GM13977 (cell line): ENCODE measurements at regions not wholly inside any gene's neighbourhood (a gene's known extent, or its start where the extent isn't known, plus 50 kb on each side); places are given as distances from the start of the nearest gene placed in this dataset.

ENCODE experiments used
- DNase-seq: peaks from one replicate; pipeline ENCODE4 v3.0.0; 2012; ENCODE audit warnings: low spot score
- CTCF ChIP-seq: IDR thresholded peaks from 2 replicates; pipeline ENCODE4 v1.5.1; 2012; ENCODE audit warnings: mild to moderate bottlenecking, control low read depth; ENCODE audit not compliant: insufficient read depth; ENCODE audit errors: extremely low read depth, missing control alignments
- in situ Hi-C: fragments of 300-500 bp; cut with MboI; formaldehyde crosslinking; loops from one replicate; pipeline ENCODE4 v1.12.0; 2022; ENCODE audit warnings: low sequenced_read_pairs, low pct_unique_long_range_greater_than_20kb, mixed read lengths, inconsistent platforms; ENCODE audit not compliant: unreplicated experiment

DNA sequence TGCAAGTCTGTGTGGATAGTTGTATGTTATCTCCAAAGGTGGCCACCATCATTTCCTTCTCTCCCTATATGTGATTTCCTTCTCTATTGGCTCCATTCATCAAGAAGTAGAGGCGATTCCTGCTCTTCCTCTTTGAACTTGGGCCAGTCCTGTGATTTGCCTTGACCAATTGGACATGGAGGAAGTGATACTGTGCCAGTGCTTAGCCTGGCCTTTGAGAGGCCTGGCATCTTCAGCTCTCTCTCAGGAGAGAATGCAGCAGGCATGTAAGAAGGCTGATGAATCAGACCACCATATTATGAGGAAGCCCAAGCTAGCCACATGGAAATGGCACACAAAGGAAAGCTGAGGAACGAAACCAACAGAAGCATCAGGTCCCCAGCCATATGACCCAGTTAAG lies 195.0 kb upstream of the SVIL start:
- no peak for TF ChIP-seq CTCF
- DNase-seq, result no peak
- in situ Hi-C loops, result no loop called here

DNA sequence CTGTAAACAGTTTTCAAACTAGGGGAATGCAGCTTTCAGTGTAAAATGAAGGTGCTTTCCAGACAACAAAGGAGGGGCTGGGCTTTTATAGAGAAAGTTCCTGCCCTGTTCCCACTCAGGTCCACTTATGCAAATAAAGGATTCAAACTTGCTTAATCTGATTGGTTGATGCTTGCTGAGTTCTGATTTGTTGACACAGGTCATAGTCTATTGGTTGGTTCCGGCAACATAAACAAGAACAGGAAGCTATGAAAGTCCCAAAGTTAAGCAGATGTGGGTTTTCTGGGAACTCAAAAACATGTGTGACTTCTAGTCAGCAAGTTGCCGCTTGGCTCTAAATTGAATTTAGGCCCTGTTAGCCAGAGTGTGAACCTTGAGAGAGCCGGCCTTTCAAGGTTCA lies 194.2 kb upstream of the SVIL start:
- no peak for TF ChIP-seq CTCF
- no peak for DNase-seq
- in situ Hi-C loops, result no loop called here

DNA sequence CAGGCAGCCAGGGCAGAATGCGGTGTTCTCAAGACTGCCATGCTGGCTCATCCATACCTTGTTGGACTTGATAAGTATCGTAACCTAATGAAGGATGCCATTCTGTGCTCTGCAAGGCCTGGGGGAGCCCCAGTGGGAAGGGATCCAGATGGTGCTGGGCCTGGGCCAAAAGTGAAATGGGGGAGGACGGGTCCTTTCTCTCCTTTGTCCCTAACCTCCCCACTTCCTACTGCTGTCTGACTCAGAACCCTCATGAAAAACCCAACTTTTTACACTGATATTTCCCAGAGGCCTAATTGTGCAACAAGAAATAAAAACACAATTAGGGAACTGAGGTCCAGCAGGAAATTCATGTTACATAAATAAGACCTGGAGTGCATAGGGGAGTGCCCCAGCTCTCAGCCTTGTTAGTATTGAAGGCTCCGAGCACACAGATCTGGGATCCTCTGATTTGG lies 193.7 kb upstream of the SVIL start:
- no peak for TF ChIP-seq CTCF
- no peak for DNase-seq
- in situ Hi-C loops, result no loop called here

DNA sequence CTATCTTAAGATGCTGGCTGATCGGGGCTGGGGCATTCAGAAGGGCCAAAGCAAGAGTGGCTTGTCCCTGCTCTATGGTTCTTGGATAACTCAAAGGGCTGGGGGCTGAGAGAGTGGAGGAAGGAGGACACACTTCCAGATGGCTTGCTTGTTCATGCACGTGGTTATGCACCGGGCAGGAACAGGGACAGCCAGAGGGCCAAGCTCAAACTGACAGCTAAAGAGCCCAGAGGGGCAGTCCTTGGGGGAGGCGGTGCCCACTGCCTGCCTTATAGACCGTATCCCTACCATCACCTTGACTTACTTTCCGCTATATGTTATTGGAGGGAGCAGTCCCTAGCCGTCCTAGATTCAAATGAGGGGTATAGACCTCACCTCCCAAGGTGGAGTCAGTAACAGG lies 192.7 kb upstream of the SVIL start:
- TF ChIP-seq CTCF, result no peak
- DNase-seq, result no peak
- in situ Hi-C loops, result no loop called here

DNA sequence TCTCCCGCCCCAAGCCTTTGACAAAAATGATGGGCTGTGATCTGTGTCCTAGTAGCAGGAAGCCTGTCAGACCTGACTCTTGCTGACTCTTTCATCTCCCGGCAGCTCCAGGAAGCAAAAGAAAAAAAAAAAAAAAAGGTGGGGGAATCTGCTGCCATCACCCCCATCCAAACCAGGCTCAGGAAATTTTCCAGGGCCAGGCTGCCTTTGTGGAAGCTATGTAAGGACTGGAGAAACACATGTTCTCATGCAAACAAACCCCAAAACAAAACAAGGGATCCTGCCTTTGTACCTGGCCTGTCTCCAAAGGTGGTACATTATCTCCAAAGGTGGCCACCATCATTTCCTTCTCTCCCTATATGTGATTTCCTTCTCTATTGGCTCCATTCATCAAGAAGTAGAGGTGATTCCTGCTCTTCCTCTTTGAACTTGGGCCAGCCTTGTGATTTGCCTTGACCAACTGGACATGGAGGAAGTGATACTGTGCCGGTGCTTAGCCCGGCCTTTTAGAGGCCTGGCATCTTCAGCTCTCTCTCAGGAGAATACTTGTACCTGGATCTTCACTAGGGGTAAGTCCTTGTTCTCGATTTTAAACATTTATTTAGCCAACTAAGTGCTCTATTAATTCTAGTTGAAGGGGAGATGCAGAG lies 192.2 kb upstream of the SVIL start:
- in situ Hi-C loops, result no loop called here
- no peak for DNase-seq
- no peak for TF ChIP-seq CTCF

DNA sequence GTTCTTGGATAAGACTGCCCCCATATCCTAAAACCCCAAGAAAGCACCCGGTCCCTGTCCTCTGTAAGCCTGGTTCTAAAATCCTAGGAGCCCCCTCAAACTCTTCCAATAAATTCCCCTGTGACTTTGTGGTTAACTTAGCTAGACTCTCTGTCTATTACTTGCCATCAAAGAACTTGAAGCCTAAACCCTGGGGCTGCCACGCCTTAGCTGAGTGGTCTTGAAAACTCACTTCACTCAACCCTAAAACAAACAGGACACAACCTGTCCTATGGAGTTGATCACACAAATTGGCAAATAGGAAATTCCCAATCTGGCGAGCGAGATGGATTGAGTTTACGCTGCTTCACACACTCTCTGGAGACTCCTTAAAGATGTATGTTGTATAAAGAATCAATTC lies 191.4 kb upstream of the SVIL start:
- no peak for TF ChIP-seq CTCF
- in situ Hi-C loops, result no loop called here
- DNase-seq, result no peak
